ENCODE measurements at regions not wholly inside any gene's neighbourhood (a gene's known extent, or its start where the extent isn't known, plus 50 kb on each side); places are given as distances from the start of the nearest gene placed in this dataset.

GRCh38 chr12:67562513-67563287 lies 85.8 kb upstream of the DYRK2 start:
- CTCF ChIA-PET: no interaction called here
- POLR2A ChIA-PET: no interaction called here

- POLR2A ChIA-PET: no interaction called here
- CTCF ChIA-PET: no interaction called here
Observed at GRCh38 chr12:67568055-67568454, 80.5 kb upstream of the DYRK2 start.

- ChIA-PET POLR2A (no interaction called here), CTCF (no interaction called here)
Observed at GRCh38 chr12:67572492-67572891, 76.1 kb upstream of the DYRK2 start.

GRCh38 chr12:67573566-67573965 lies 75.0 kb upstream of the DYRK2 start:
- ChIA-PET CTCF (no interaction called here), POLR2A (no interaction called here)

GRCh38 chr12:67578976-67579661 lies 69.4 kb upstream of the DYRK2 start:
- ChIA-PET CTCF (no interaction called here), POLR2A (interaction anchor here (0.6 to 1.4 kb wide), 2 partner anchors 55 to 69 kb away, joined by 3 to 5 read pairs; partner anchors contain the start of gene DYRK2)

GRCh38 chr12:67579662-67580003 lies 68.9 kb upstream of the DYRK2 start:
- POLR2A ChIA-PET: interaction anchor here (0.6 to 1.4 kb wide), 2 partner anchors 54 to 69 kb away, joined by 3 to 5 read pairs; partner anchors contain the start of gene DYRK2

GRCh38 chr12:67582238-67582834 lies 66.2 kb upstream of the DYRK2 start:
- ChIA-PET CTCF (no interaction called here), POLR2A (no interaction called here)

More at GRCh38 chr12:67579662-67580003, 68.9 kb upstream of the DYRK2 start:
- CTCF ChIA-PET: no interaction called here

GRCh38 chr12:67582844-67583243 lies 65.7 kb upstream of the DYRK2 start:
- POLR2A ChIA-PET: no interaction called here
- CTCF ChIA-PET: no interaction called here

- ChIA-PET CTCF (no interaction called here), POLR2A (no interaction called here)
Observed at GRCh38 chr12:67586951-67587350, 61.6 kb upstream of the DYRK2 start.

- POLR2A ChIA-PET: no interaction called here
- CTCF ChIA-PET: no interaction called here
Observed at GRCh38 chr12:67589078-67589477, 59.5 kb upstream of the DYRK2 start.

- POLR2A ChIA-PET: interaction anchor here (0.6 to 1.0 kb wide), 2 partner anchors 14 to 62 kb away, joined by 3 to 4 read pairs; no protein-coding TSS in a partner anchor
- CTCF ChIA-PET: interaction anchor here (1.2 kb wide), 1 partner anchor 106 kb away, joined by 3 read pairs; no protein-coding TSS in a partner anchor
Observed at GRCh38 chr12:67590149-67590790, 58.3 kb upstream of the DYRK2 start.

- ChIA-PET CTCF (no interaction called here), POLR2A (no interaction called here)
Observed at GRCh38 chr12:67592228-67593011, 56.1 kb upstream of the DYRK2 start.

GRCh38 chr12:67593041-67593440 lies 55.5 kb upstream of the DYRK2 start:
- ChIA-PET CTCF (no interaction called here), POLR2A (no interaction called here)

GRCh38 chr12:67593461-67594330 lies 54.8 kb upstream of the DYRK2 start:
- POLR2A ChIA-PET: no interaction called here
- CTCF ChIA-PET: no interaction called here

- ChIA-PET CTCF (interaction anchor here (0.6 to 1.1 kb wide), 2 partner anchors 10 to 123 kb away, joined by 3 read pairs; no protein-coding TSS in a partner anchor), POLR2A (interaction anchor here (0.5 kb wide), 1 partner anchor 634 kb away, joined by 5 read pairs; no protein-coding TSS in a partner anchor)
Observed at GRCh38 chr12:67594888-67595287, 53.7 kb upstream of the DYRK2 start.

GRCh38 chr12:67595365-67595764 lies 53.2 kb upstream of the DYRK2 start:
- POLR2A ChIA-PET: no interaction called here
- CTCF ChIA-PET: interaction anchor here (1.1 kb wide), 1 partner anchor 9 kb away, joined by 3 read pairs; no protein-coding TSS in a partner anchor

GRCh38 chr12:67598598-67598997 lies 49.9 kb upstream of the DYRK2 start:
- CTCF ChIA-PET: interaction anchor here (1.0 kb wide), 1 partner anchor 9 kb away, joined by 3 read pairs; no protein-coding TSS in a partner anchor
- POLR2A ChIA-PET: no interaction called here

Data from activated CD8-positive, alpha-beta memory T cell treated with anti-CD3 and anti-CD28 coated beads for 36 hours (primary cell).